ENCODE measurements at regions not wholly inside any gene's neighbourhood (a gene's known extent, or its start where the extent isn't known, plus 50 kb on each side); places are given as distances from the start of the nearest gene placed in this dataset.
"Not testable (repeated sequence)": the region's sequence is repeated elsewhere in the genome, so short reads cannot be mapped to it uniquely, and the experiment has no call there.

GRCh38 chr10:109219935-109220605 lies 703.2 kb downstream of the XPNPEP1 start:
- H3K27ac ChIP-seq = no peak overlapping the region
- TF ChIP-seq CTCF (conservative IDR thresholded peaks at IDR 0.05) = no peak

DNA sequence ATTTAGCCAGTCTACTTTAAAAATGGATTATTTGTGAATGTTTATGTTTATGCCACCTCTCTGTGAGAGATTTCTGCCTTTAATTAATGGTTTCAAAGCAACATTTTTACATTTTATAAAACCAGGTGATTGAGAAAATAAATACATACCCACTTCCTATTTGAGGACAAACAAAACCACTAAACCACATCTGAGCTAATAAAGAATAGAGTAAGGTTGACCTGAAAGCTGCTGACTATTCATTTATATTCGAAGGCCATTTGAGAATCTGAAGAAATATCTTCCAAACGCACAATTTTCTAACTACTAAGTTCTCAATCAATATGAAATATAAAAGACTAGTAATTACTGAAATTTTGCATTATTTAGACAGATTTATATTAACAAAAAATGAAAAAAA lies 705.1 kb downstream of the XPNPEP1 start:
- H3K27ac ChIP-seq = no peak overlapping the region
- TF ChIP-seq CTCF (conservative IDR thresholded peaks at IDR 0.05) = no peak

DNA sequence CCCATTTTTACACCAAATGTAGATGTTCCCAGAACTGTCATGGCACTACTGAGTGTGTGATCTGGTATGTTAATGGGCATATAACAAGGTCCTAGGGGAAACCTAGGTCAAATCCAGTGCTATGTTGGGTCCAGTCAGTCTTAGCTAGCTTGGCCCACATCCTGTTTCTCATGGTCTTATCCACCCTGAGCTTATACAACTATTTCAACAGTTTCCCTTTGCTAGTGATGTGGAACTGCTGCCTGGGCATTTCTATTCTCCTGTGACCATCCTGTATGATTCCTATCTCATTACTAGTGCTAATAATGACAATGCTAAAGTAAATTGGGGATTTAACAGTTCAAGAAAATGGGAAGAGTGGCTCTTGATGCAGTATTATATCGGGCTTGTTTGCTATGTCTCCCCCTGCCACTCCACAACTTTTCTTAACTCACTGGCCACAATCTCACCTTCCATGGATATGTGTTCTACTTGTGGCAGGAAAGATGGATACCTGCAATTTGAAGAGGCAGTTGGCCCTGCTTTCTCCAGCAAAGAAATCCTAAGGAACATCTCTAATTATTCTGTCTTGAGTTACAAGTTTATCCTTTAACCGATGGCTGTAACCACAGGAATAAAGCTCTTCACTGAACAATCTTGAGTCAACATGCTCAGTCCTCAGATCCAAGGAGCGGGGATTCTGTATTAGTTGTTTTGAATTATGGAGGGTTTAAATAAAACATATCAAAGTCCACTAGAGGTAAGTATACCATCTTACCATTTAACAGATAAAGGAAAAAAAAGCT lies 707.8 kb downstream of the XPNPEP1 start:
- no peak for TF ChIP-seq CTCF (conservative IDR thresholded peaks at IDR 0.05)
- H3K27ac ChIP-seq = no peak overlapping the region

DNA sequence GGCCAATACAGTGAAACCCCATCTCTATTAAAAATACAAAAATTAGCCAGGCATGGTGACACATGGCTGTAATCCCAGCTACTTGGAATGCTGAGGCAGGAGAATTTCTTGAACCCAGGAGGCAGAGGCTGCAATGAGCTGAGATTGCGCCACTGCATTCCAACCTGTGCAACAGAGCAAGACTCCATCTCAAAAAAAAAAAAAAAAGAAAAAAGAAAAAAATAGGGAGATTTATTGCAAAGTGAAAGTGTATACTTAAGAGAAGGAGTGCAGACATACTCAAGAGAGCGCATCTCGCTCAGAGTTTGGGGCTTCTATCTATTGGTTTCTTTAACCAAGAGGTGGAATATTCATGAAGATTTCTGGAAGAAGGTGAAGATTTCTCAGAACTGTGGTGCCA lies 708.4 kb downstream of the XPNPEP1 start:
- H3K27ac ChIP-seq = not testable (repeated sequence)

DNA sequence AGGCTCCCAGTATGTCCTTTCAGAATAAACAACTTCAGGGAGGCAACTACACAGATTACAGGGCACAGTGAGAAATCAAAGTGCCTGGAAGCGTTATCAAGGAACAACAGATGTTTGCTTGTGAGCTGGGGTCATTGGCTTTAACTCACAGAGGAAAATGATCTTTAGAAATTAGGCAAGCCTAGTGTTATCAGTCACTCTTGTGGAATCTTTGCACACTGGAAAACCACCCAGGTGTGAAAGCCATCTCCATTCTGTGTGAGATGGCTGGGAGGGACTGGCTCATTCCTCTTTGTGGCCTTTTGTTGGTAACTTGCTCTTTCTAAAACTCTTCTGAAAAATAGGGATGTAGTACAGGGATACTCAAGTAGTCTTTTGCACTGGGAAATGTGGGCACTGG lies 716.0 kb downstream of the XPNPEP1 start:
- TF ChIP-seq CTCF (conservative IDR thresholded peaks at IDR 0.05) = no peak
- no peak overlapping the region for H3K27ac ChIP-seq

- no peak for TF ChIP-seq CTCF (conservative IDR thresholded peaks at IDR 0.05)
- no peak overlapping the region for H3K27ac ChIP-seq
Measured at GRCh38 chr10:109205929-109206585, 717.3 kb downstream of the XPNPEP1 start.

GRCh38 chr10:109203646-109204353 lies 719.5 kb downstream of the XPNPEP1 start:
- H3K27ac ChIP-seq = no peak overlapping the region
- no peak for TF ChIP-seq CTCF (conservative IDR thresholded peaks at IDR 0.05)

All from VCaP (cell line).